HEK293 (cell line): ENCODE measurements at regions not wholly inside any gene's neighbourhood (a gene's known extent, or its start where the extent isn't known, plus 50 kb on each side); places are given as distances from the start of the nearest gene placed in this dataset.

ENCODE experiments used
- ELK4 ChIP-seq: IDR thresholded peaks from 2 replicates; pipeline ENCODE4 v1.6.1; 2011; ENCODE audit warnings: mild to moderate bottlenecking, low read depth, low read length, borderline replicate concordance
- GFI1B ChIP-seq: fragments of 450-650 bp; formaldehyde crosslinking; IDR thresholded peaks from 2 replicates; pipeline ENCODE4 v1.5.1; 2016; ENCODE audit warnings: missing biosample characterization, missing genetic modification characterization
- MEIS1 ChIP-seq: sonication (generic); formaldehyde crosslinking; IDR thresholded peaks from 2 replicates; pipeline ENCODE4 v1.8.1; 2022; ENCODE audit warnings: missing genetic modification reagents, mild to moderate bottlenecking, borderline replicate concordance
- PRDM6 ChIP-seq: fragments of 450-650 bp; formaldehyde crosslinking; IDR thresholded peaks from 2 replicates; pipeline ENCODE4 v1.5.1; 2017; ENCODE audit warnings: missing biosample characterization, missing genetic modification characterization
- SCRT1 ChIP-seq: fragments of 450-650 bp; formaldehyde crosslinking; IDR thresholded peaks from 2 replicates; pipeline ENCODE4 v1.5.1; 2016; ENCODE audit warnings: missing biosample characterization, missing genetic modification characterization, borderline replicate concordance
- SETDB1 ChIP-seq: IDR thresholded peaks from one replicate; pipeline ENCODE4 v1.6.1; 2017; ENCODE audit warnings: mild to moderate bottlenecking, low read length, moderate library complexity, mixed read lengths; ENCODE audit not compliant: insufficient read length
- TCF7L2 ChIP-seq: IDR thresholded peaks from 2 replicates; pipeline ENCODE4 v1.6.1; 2011; ENCODE audit warnings: low read depth, mild to moderate bottlenecking, inconsistent platforms, low read length, moderate library complexity, borderline replicate concordance
- YY2 ChIP-seq: fragments of 450-650 bp; formaldehyde crosslinking; IDR thresholded peaks from 2 replicates; pipeline ENCODE4 v1.5.1; 2016; ENCODE audit warnings: missing biosample characterization, missing genetic modification characterization
- ZIC2 ChIP-seq: fragments of 450-650 bp; formaldehyde crosslinking; IDR thresholded peaks from 2 replicates; pipeline ENCODE4 v1.5.1; 2016; ENCODE audit warnings: missing biosample characterization, missing genetic modification characterization
- ZNF140 ChIP-seq: fragments of 450-650 bp; formaldehyde crosslinking; IDR thresholded peaks from 2 replicates; pipeline ENCODE4 v1.5.1; 2016; ENCODE audit warnings: missing biosample characterization, missing genetic modification characterization
- ZNF155 ChIP-seq: fragments of 450-650 bp; formaldehyde crosslinking; IDR thresholded peaks from 2 replicates; pipeline ENCODE4 v1.5.1; 2016; ENCODE audit warnings: missing biosample characterization, missing genetic modification characterization
- ZNF169 ChIP-seq: fragments of 450-650 bp; formaldehyde crosslinking; IDR thresholded peaks from 2 replicates; pipeline ENCODE4 v1.5.1; 2016; ENCODE audit warnings: missing biosample characterization, missing genetic modification characterization
- ZNF248 ChIP-seq: fragments of 450-650 bp; formaldehyde crosslinking; IDR thresholded peaks from 2 replicates; pipeline ENCODE4 v1.5.1; 2017; ENCODE audit warnings: missing biosample characterization, missing genetic modification characterization
- ZNF266 ChIP-seq: fragments of 450-650 bp; formaldehyde crosslinking; IDR thresholded peaks from 2 replicates; pipeline ENCODE4 v1.5.1; 2016; ENCODE audit warnings: missing biosample characterization, missing genetic modification characterization, low read depth
- ZNF324 ChIP-seq: fragments of 450-650 bp; formaldehyde crosslinking; IDR thresholded peaks from 2 replicates; pipeline ENCODE4 v1.5.1; 2016; ENCODE audit warnings: missing biosample characterization, missing genetic modification characterization
- ZNF362 ChIP-seq: fragments of 450-650 bp; formaldehyde crosslinking; IDR thresholded peaks from 2 replicates; pipeline ENCODE4 v1.5.1; 2016; ENCODE audit warnings: missing biosample characterization, missing genetic modification characterization
- ZNF600 ChIP-seq: fragments of 450-650 bp; formaldehyde crosslinking; IDR thresholded peaks from 2 replicates; pipeline ENCODE4 v1.5.1; 2016; ENCODE audit warnings: missing biosample characterization, missing genetic modification characterization
- ZNF645 ChIP-seq: fragments of 450-650 bp; formaldehyde crosslinking; IDR thresholded peaks from 2 replicates; pipeline ENCODE4; 2016; ENCODE audit warnings: missing biosample characterization, missing genetic modification characterization
- ZNF654 ChIP-seq: fragments of 450-650 bp; formaldehyde crosslinking; IDR thresholded peaks from 2 replicates; pipeline ENCODE4 v1.5.1; 2016; ENCODE audit warnings: low read depth, missing biosample characterization, missing genetic modification characterization
- ZNF658 ChIP-seq: fragments of 450-650 bp; formaldehyde crosslinking; IDR thresholded peaks from 2 replicates; pipeline ENCODE4; 2016; ENCODE audit warnings: missing biosample characterization, missing genetic modification characterization
- ZNF768 ChIP-seq: fragments of 450-650 bp; formaldehyde crosslinking; IDR thresholded peaks from 2 replicates; pipeline ENCODE4 v1.5.1; 2018; ENCODE audit warnings: missing biosample characterization, mild to moderate bottlenecking, missing genetic modification characterization
- ZNF791 ChIP-seq: fragments of 450-650 bp; formaldehyde crosslinking; IDR thresholded peaks from 2 replicates; pipeline ENCODE4 v1.5.1; 2016; ENCODE audit warnings: missing biosample characterization, missing genetic modification characterization
- ZNF792 ChIP-seq: fragments of 450-650 bp; formaldehyde crosslinking; IDR thresholded peaks from 2 replicates; pipeline ENCODE4 v1.5.1; 2016; ENCODE audit warnings: missing biosample characterization, missing genetic modification characterization
- TF ChIP-seq, protein P1 (sequence below): fragments of 450-650 bp; formaldehyde crosslinking; IDR thresholded peaks from 2 replicates; pipeline ENCODE4 v1.5.1; 2016; ENCODE audit warnings: missing biosample characterization, missing genetic modification characterization
- TF ChIP-seq, protein P2 (sequence below): fragments of 450-650 bp; formaldehyde crosslinking; IDR thresholded peaks from 2 replicates; pipeline ENCODE4 v1.5.1; 2017; ENCODE audit warnings: missing biosample characterization, missing genetic modification characterization
- TF ChIP-seq, protein P3 (sequence below): fragments of 450-650 bp; formaldehyde crosslinking; IDR thresholded peaks from 2 replicates; pipeline ENCODE4 v1.5.1; 2016; ENCODE audit warnings: missing biosample characterization, missing genetic modification characterization
- TF ChIP-seq, protein P4 (sequence below): fragments of 450-650 bp; formaldehyde crosslinking; IDR thresholded peaks from 2 replicates; pipeline ENCODE4 v1.5.1; 2016; ENCODE audit warnings: missing biosample characterization, missing genetic modification characterization

DNA sequence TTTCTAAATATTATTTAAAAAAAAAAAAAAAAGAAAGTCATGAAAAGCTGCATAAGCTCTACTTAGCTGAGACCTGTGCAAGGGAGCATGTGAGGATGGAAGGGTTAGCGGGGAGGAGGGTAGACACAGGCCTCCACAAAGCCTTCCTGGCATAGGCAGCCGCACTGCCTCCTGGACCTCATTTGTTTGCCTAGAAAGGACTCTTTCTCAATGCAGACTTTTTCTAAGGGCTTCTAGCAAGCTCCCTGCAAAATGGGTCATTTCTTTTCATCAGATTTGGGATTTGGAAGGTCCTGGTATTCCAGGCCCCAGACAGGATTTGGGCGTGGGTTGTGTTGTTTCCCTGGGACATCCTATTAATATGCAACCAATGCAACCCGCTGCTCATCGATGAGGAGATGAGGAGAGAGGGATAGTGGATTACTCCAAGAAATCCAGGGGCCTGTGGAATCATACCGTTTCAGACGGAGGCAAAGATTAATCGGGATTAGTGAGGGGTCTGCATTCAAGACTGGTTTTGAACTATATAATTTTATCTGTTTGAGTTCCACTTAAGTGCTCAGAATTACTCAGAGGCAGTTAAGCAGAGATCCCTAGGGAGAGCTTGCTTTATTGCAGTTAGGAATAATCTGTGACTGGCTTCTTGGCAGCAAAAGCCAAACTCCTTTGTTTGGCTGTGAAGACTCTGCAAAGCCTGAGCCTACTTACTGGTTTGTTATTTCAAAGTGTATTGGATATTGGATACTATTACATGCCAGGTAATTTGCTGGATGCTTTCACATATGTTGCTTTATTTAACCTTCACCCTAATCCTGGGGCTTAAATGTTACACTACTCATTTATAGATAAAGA, 106.9 kb upstream of the NAV2 start (continued):
- no peak for TF ChIP-seq ZIC2
- TF ChIP-seq MEIS1 (CRISPR knock-in tag), result no peak
- no peak for TF ChIP-seq ZNF169 (tag by site-specific recombination)
- TF ChIP-seq SCRT1 (tag by site-specific recombination), result 0 out of 2 replicates have a peak, but pooled peaks have one; percentile 44
- TF ChIP-seq ZNF768 (tag by site-specific recombination), result no peak
- no peak for TF ChIP-seq ZNF155
- TF ChIP-seq, protein P1, sequence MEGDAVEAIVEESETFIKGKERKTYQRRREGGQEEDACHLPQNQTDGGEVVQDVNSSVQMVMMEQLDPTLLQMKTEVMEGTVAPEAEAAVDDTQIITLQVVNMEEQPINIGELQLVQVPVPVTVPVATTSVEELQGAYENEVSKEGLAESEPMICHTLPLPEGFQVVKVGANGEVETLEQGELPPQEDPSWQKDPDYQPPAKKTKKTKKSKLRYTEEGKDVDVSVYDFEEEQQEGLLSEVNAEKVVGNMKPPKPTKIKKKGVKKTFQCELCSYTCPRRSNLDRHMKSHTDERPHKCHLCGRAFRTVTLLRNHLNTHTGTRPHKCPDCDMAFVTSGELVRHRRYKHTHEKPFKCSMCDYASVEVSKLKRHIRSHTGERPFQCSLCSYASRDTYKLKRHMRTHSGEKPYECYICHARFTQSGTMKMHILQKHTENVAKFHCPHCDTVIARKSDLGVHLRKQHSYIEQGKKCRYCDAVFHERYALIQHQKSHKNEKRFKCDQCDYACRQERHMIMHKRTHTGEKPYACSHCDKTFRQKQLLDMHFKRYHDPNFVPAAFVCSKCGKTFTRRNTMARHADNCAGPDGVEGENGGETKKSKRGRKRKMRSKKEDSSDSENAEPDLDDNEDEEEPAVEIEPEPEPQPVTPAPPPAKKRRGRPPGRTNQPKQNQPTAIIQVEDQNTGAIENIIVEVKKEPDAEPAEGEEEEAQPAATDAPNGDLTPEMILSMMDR (tag by site-specific recombination), result no peak
- TF ChIP-seq, protein P2, sequence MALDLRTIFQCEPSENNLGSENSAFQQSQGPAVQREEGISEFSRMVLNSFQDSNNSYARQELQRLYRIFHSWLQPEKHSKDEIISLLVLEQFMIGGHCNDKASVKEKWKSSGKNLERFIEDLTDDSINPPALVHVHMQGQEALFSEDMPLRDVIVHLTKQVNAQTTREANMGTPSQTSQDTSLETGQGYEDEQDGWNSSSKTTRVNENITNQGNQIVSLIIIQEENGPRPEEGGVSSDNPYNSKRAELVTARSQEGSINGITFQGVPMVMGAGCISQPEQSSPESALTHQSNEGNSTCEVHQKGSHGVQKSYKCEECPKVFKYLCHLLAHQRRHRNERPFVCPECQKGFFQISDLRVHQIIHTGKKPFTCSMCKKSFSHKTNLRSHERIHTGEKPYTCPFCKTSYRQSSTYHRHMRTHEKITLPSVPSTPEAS, result no peak
- no peak for TF ChIP-seq ZNF792
- TF ChIP-seq ZNF645 (tag by site-specific recombination), result no peak
- no peak for TF ChIP-seq ELK4
- peak; percentile 87 for TF ChIP-seq PRDM6 (tag by site-specific recombination)
- no peak for TF ChIP-seq ZNF324 (tag by site-specific recombination)
- no peak for TF ChIP-seq GFI1B
- TF ChIP-seq ZNF654 (tag by site-specific recombination), result no peak
- TF ChIP-seq SETDB1, result no peak
- TF ChIP-seq ZNF140, result no peak
- TF ChIP-seq ZNF266 (tag by site-specific recombination), result no peak
- no peak for TF ChIP-seq ZNF791 (tag by site-specific recombination)
- TF ChIP-seq ZNF248 (tag by site-specific recombination), result no peak
- TF ChIP-seq ZNF600 (tag by site-specific recombination), result no peak
- TF ChIP-seq YY2 (tag by site-specific recombination), result no peak
- TF ChIP-seq ZNF658 (tag by site-specific recombination), result no peak
- TF ChIP-seq ZNF362 (tag by site-specific recombination), result no peak
- TF ChIP-seq, protein P3, sequence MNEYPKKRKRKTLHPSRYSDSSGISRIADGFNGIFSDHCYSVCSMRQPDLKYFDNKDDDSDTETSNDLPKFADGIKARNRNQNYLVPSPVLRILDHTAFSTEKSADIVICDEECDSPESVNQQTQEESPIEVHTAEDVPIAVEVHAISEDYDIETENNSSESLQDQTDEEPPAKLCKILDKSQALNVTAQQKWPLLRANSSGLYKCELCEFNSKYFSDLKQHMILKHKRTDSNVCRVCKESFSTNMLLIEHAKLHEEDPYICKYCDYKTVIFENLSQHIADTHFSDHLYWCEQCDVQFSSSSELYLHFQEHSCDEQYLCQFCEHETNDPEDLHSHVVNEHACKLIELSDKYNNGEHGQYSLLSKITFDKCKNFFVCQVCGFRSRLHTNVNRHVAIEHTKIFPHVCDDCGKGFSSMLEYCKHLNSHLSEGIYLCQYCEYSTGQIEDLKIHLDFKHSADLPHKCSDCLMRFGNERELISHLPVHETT, result no peak
- TF ChIP-seq TCF7L2, result no peak
- TF ChIP-seq, protein P4, sequence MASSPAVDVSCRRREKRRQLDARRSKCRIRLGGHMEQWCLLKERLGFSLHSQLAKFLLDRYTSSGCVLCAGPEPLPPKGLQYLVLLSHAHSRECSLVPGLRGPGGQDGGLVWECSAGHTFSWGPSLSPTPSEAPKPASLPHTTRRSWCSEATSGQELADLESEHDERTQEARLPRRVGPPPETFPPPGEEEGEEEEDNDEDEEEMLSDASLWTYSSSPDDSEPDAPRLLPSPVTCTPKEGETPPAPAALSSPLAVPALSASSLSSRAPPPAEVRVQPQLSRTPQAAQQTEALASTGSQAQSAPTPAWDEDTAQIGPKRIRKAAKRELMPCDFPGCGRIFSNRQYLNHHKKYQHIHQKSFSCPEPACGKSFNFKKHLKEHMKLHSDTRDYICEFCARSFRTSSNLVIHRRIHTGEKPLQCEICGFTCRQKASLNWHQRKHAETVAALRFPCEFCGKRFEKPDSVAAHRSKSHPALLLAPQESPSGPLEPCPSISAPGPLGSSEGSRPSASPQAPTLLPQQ, result no peak
